Right cardiac atrium (tissue), 5 donors: ENCODE measurements at regions not wholly inside any gene's neighbourhood (a gene's known extent, or its start where the extent isn't known, plus 50 kb on each side); places are given as distances from the start of the nearest gene placed in this dataset.
A peak's percentile ranks its signal among the peaks of the same experiment; 100 is the strongest.

Experiments used
- ATAC-seq, 2 donors: fragments of 200-7000 bp; cut with Tn5 transposase; one replicate each; pipeline versions ENCODE4 v1.8.0 to v1.9.1; 2020; ENCODE audit warnings: moderate library complexity in 2 of 2, mild to moderate bottlenecking in 1 of 2
- DNase-seq, 3 donors: peaks; one replicate each; pipeline ENCODE4 v3.0.0-alpha.2; 2020
- H3K27ac ChIP-seq: one replicate; pipeline ENCODE4 v1.5.1; 2013; ENCODE audit warnings: mild to moderate bottlenecking, low read length, control low read depth, moderate library complexity
- H3K27me3 ChIP-seq: one replicate; pipeline ENCODE4 v1.6.1; 2013; ENCODE audit not compliant: control insufficient read depth, insufficient read depth
- H3K4me1 ChIP-seq: one replicate; pipeline ENCODE4 v1.6.1; 2013; ENCODE audit warnings: low read length; ENCODE audit not compliant: control insufficient read depth, insufficient read depth
- H3K4me3 ChIP-seq: one replicate; pipeline ENCODE4 v1.5.1; 2013; ENCODE audit warnings: low read length, control low read depth
- H3K9me3 ChIP-seq: one replicate; pipeline ENCODE4 v1.6.1; 2013; ENCODE audit warnings: low read length; ENCODE audit not compliant: control insufficient read depth
- WGBS: extraction: QIAGEN DNeasy Blood & Tissue Kit; methylation state at CpG from one replicate; pipeline ENCODE4 v1.1.7; 2013; 5-methylcytosine and 5-hydroxymethylcytosine counted together
- intact Hi-C, 4 donors: fragments of 100-400 bp; cut with DNase I; formaldehyde crosslinking; loops; one replicate each; pipeline versions ENCODE4 v1.11.0 to v1.14.0; 2022 to 2023
- donor health status: healthy with polysubstance abuse.
- donor health status: DM: no; HTN: yes; CAD: no.
- donor health status: DM: no; HTN: no; CAD: no.
- donor health status: DM: no; HTN: yes; CAD: no; lungs with severe emphysema.
- donor health status: DM: yes; HTN: yes; CAD: no.

DNA sequence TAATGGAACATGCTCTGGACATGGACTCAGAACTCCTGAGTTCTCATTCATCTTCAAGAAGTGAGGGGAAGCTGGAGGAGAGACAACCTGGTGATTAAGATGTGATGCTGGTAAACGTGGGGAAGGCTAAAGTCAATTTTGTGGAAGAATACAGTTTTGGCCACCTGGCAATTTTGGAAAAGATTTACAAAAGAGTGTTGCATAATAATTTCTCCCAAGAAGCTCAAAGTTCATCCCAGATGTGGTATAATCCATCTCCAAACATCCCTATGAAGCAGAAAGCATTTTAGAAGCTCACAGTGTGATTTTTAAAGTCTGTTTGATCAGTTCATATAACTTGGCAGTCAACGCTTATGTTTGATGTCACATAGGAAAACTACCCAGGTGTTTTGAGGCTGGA is 208.7 kb downstream of the LMX1A start:
- 68% methylated on average over 2 of the region's 2 CpGs for WGBS
- ATAC-seq, result no peak
- intact Hi-C loops, result loop anchor here in 3 of 4 donors (5.0 to 10.0 kb wide), 2 partner anchors 217 to 220 kb away; no protein-coding TSS in a partner anchor
- Histone ChIP-seq H3K4me1 (no peaks in the 10 kb centered on the region), H3K27me3 (no peaks in the 10 kb centered on the region), H3K4me3 (no peak overlapping the region), H3K27ac (no peak overlapping the region), H3K9me3 (no peaks in the 10 kb centered on the region)
- no peak for DNase-seq

DNA sequence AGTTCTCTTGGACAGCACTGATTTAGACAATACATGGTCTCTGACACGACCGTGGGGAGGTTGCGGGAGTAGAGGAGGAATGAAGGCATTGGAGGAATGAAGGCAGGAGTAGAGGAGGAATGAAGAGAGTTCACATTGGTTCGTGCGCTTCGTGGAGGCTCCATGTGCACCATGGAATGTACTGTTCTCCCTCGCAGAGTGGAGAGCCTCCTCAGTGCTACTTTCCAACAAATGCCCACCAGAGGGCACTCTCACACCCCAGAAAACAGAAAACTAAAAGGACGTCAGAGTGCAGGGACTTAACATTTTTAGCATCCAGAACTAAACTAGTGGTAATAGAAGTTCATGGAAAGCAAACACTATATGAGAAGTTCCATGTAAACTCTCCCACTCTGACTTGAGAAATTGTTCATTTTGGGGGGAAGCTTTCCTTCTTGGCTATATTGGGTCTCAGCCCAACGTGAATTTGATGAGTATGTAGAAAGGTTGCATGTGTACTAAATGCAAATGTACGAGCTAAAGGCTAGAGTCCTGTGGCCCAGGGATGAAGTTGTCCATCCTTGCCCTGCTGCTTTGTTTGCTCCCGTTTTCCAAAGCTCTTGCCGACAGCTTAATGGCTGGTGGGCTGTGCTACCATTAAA is 211.6 kb downstream of the LMX1A start:
- Histone ChIP-seq H3K4me3 (no peak overlapping the region), H3K4me1 (no peaks in the 10 kb centered on the region), H3K9me3 (no peaks in the 10 kb centered on the region), H3K27ac (no peak overlapping the region), H3K27me3 (peaks cover 2% of the 10 kb centered on the region)
- 22% methylated on average over 12 of the region's 12 CpGs for WGBS
- intact Hi-C loops, result loop anchor here (5.0 to 10.0 kb wide), 2 partner anchors 220 to 222 kb away; no protein-coding TSS in a partner anchor
- DNase-seq (peak in 1 of 3 donors; percentile 22), ATAC-seq (peak; percentile 57 to 66)

DNA sequence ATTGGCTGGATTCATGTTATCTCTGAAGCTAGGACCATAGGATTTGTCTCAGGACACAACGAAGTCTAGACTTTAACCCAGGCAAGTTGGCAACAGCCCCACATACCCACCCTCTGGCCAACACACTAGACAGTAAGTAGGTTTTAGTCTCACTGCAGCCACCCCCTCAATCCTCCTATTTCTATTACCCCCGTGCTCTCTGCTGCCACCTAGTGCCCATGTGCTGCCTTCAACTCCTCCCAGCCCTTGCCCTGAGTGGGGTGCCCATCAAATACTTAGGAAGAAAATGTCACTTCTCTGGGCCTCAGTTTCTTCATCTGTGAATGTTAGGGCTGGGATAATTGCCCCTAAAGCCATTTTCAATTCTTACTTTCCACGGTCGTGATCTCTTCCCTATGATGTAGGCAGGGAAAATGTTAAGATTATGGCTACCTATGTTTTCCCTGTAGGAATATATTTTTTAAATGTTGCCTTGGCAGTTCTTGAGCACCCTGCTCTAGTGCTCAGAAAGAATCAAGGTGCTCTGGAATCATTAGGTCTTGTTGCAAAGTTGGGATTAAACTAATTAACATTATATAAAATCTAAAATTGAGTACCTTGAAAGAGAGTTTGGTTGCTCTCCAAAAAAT is 213.0 kb downstream of the LMX1A start:
- WGBS, result 58% methylated on average over 4 of the region's 4 CpGs
- Histone ChIP-seq H3K4me3 (no peak overlapping the region), H3K27ac (no peak overlapping the region), H3K27me3 (peaks cover 2% of the 10 kb centered on the region), H3K9me3 (no peaks in the 10 kb centered on the region), H3K4me1 (no peaks in the 10 kb centered on the region)
- ATAC-seq (no peak), DNase-seq (no peak)
- intact Hi-C loops, result loop anchor here in 3 of 4 donors (5.0 to 10.0 kb wide), 2 partner anchors 221 to 224 kb away; no protein-coding TSS in a partner anchor

DNA sequence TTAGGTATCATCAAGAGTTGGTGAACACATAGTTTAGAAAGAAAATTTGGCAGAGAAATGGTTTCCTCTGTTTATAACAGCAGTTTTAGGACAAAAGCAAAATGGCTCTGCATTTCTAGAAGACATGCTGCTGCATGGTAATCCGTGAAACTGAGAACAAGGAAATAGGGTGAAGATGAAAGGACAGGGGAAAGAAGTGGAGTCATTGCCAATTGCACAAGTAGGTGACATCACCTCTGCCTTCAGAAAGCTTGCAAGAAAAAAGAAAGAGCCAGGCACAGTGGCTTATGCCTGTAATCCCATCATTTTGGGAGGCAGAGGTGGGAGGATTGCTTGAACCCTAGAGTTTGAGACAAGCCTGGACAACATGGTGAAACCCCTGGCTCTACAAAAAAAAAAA is 217.6 kb downstream of the LMX1A start:
- intact Hi-C loops, result no loop called here
- H3K4me1 ChIP-seq, result no peaks in the 10 kb centered on the region
- 64% methylated on average over 1 of the region's 1 CpG for WGBS
- ATAC-seq (no peak), DNase-seq (no peak)
- no peak overlapping the region for H3K27ac ChIP-seq
- H3K27me3 ChIP-seq, result peaks cover 2% of the 10 kb centered on the region
- H3K9me3 ChIP-seq, result no peaks in the 10 kb centered on the region
- H3K4me3 ChIP-seq, result no peak overlapping the region

DNA sequence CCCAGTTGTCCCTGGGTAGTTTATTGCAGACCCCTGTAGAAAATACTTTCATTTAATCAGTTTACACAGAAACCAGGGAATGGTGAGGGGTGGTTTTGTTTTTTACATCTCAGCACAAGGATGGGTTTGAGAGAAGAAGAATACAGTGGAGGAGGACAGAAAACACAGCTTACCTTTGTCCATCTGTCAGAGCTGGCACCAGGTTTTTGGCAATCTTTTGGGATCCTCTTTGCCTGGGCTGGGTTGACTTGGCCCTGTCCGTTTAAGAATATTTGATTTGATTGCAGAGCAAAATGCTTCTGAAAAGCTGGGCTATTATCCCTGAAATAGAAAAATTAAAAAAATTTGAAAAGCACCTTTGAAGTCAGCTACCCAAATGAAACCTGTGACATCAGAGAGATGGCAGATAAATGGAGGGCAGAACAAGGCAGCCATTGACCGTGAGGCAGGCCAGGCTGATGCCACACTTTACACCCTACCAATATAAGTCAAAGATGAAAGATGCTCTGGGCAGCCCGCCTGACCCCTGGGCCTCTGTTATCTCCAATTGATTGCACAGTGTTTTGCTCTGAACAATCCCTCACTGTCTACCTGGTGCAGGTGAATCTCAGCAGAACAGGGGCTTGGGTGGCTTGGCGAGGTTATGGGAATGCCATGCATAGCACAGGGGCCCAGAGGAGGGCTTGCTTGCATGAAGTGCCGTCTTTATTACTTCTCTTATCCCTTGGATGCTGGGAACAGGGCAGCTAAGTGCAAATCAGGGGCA is 218.8 kb downstream of the LMX1A start:
- Histone ChIP-seq H3K9me3 (no peaks in the 10 kb centered on the region), H3K4me3 (no peak overlapping the region), H3K27me3 (peaks cover 2% of the 10 kb centered on the region), H3K4me1 (no peaks in the 10 kb centered on the region), H3K27ac (no peak overlapping the region)
- DNase-seq (no peak), ATAC-seq (no peak)
- WGBS, result 61% methylated on average over 5 of the region's 5 CpGs
- intact Hi-C loops, result no loop called here

DNA sequence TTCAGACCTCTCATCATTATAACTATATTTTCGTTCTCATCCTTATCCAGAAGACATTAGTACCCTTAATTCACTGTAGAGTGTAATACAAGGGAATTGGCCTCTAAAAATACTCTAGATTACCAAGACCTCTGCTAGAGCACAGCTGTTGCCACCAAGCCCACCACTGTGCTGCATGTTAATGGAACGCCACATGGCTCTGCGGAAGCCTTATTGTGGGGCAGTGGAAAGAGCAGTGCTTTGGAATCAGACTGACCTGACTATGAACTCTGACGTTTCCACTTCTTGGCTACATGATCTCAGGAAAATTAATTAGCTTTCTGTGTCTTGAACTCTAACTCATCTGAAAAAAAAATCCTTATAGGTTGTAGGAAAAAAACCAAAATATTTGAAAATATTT is 222.1 kb downstream of the LMX1A start:
- DNase-seq (no peak), ATAC-seq (no peak)
- intact Hi-C loops, result no loop called here
- H3K27me3 ChIP-seq, result no peaks in the 10 kb centered on the region
- H3K27ac ChIP-seq, result no peak overlapping the region
- no peaks in the 10 kb centered on the region for H3K9me3 ChIP-seq
- no peak overlapping the region for H3K4me3 ChIP-seq
- H3K4me1 ChIP-seq, result no peaks in the 10 kb centered on the region
- WGBS, result 47% methylated on average over 4 of the region's 4 CpGs

DNA sequence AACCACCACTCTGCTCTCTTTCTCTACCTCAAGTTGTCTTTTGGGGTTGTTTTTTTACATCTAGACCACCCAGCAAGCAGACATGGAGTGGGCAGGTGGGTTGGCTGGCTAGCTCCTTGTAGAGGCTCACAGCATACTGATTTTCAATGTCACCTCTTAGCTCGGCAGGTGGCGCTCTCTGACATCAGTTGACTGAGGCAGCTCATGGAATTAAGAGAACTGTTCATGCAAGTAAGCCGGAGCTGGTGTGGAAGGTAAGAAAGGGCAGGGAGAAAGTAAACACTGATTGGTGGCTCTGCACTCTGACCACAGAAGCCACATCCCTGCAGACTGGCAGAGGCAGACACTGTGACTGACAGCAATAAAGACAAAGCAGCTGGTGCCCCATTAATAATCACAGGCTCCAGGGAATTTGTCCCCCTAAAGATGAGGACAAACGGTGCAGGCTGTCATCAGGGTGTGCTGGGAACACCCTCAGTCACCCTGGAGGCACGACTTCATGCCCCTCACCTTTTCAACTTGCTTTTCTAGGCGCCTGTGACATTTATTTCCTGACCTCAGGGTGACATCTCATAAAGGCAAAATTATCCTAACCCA is 226.8 kb downstream of the LMX1A start:
- no peaks in the 10 kb centered on the region for H3K4me1 ChIP-seq
- H3K4me3 ChIP-seq, result no peak overlapping the region
- DNase-seq (peak; percentile 32 to 65 (median 63)), ATAC-seq (no peak)
- H3K27me3 ChIP-seq, result no peaks in the 10 kb centered on the region
- intact Hi-C loops, result no loop called here
- 11% methylated on average over 6 of the region's 6 CpGs for WGBS
- no peak overlapping the region for H3K27ac ChIP-seq
- H3K9me3 ChIP-seq, result no peaks in the 10 kb centered on the region

DNA sequence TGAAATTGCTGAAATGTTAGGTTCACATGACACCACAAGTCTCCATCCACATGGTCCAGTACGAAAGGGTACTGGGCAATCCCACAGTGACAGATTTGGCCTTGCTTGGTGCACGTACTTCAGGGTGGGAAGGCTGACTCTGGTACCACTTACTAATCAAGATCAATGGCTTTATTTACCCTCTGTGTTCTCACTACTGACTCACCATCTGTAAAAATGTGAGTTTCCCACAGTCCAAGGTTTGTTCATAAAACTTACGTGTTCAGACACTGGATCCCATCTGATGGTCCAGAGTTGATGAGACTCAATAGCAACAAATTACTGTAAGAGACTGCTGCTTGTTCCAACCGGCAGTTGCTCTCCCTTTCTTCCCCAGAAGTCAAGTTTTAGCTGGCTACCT is 231.7 kb downstream of the LMX1A start:
- intact Hi-C loops, result no loop called here
- Histone ChIP-seq H3K9me3 (no peaks in the 10 kb centered on the region), H3K4me1 (no peaks in the 10 kb centered on the region), H3K4me3 (no peak overlapping the region), H3K27ac (no peak overlapping the region), H3K27me3 (no peaks in the 10 kb centered on the region)
- no peak for DNase-seq
- 69% methylated on average over 4 of the region's 4 CpGs for WGBS
- ATAC-seq, result no peak

DNA sequence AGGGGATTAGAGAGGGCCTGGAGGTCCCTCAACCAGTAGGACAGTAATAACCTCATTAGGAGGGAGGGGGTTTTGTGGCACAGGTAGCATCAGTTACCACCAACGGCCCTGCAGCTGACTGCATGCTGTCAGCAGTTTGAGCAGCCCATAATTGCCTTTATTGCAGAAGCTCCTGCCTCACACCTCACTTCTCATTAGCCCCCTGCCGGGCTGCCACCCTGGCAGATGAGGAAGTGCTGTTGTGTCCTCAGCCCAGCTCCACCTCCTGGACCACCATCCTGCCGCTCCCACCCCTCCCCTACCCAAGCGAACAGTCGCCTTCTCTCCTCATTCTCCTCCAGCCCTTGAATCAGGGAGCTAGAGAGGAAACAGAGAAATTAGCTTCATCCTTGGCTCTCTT is 237.4 kb downstream of the LMX1A start:
- Histone ChIP-seq H3K9me3 (no peaks in the 10 kb centered on the region), H3K4me3 (no peak overlapping the region), H3K4me1 (no peaks in the 10 kb centered on the region), H3K27ac (no peak overlapping the region), H3K27me3 (no peaks in the 10 kb centered on the region)
- WGBS, result 63% methylated on average over 5 of the region's 5 CpGs
- ATAC-seq, result no peak
- no peak for DNase-seq
- intact Hi-C loops, result no loop called here

DNA sequence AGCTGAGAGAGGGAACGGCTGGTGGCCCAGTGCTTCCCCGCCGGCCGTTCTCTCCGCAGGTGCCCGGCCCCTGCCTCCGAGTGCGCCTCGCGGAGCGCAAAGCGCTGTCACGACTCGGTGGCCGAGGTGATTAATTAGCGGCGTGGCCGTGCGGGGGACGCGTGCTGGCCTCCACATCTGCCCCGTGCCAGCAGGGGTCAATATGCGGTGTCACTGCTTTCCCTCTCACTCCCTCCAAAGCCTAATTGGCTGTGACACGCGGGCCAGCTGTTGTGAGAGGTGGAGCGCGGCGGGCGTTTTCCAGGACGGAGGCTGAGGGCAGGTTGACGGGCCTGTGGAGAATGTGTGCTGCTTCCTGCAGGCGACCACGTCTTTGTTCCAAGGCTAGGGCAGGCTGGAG is 239.0 kb downstream of the LMX1A start:
- ATAC-seq (no peak), DNase-seq (peak in 1 of 3 donors; percentile 11)
- H3K4me3 ChIP-seq, result no peak overlapping the region
- no peak overlapping the region for H3K27ac ChIP-seq
- WGBS, result 4% methylated on average over 33 of the region's 33 CpGs
- H3K27me3 ChIP-seq, result no peaks in the 10 kb centered on the region
- H3K4me1 ChIP-seq, result no peaks in the 10 kb centered on the region
- intact Hi-C loops, result no loop called here
- no peaks in the 10 kb centered on the region for H3K9me3 ChIP-seq

DNA sequence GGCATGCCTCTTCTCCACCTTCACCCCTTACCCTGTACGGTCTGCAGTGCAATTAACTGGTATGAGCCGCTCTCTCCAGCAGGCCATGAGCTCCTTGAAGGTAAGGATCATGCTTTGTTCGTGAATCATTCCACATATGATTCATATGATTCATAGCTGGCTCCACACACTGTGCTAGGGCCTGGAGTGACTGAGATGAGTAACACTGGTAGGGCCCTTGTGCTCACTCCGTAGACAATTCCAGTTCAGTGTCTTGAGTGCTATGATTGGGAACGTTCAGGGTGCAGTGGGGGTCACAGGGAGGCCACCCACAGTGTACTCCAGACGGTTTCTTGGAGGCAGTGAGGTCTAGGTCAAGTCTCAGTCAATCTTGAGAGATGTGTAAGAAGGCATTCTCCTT is 239.8 kb downstream of the LMX1A start:
- peaks cover 2% of the 10 kb centered on the region for H3K27me3 ChIP-seq

More for the DNA sequence above, 239.8 kb downstream of the LMX1A start:
- DNase-seq (no peak), ATAC-seq (no peak)
- H3K4me3 ChIP-seq, result no peak overlapping the region
- H3K4me1 ChIP-seq, result no peaks in the 10 kb centered on the region
- WGBS, result 72% methylated on average over 6 of the region's 6 CpGs
- intact Hi-C loops, result no loop called here
- no peaks in the 10 kb centered on the region for H3K9me3 ChIP-seq
- H3K27ac ChIP-seq, result no peak overlapping the region
